GM12874 (cell line): ENCODE measurements at regions not wholly inside any gene's neighbourhood (a gene's known extent, or its start where the extent isn't known, plus 50 kb on each side); places are given as distances from the start of the nearest gene placed in this dataset.

Source experiments
- CTCF ChIP-seq: IDR thresholded peaks from 2 replicates; pipeline ENCODE4 v1.5.1; 2011; ENCODE audit warnings: low read depth, mild to moderate bottlenecking, control low read depth, low read length, moderate library complexity; ENCODE audit not compliant: insufficient read depth

DNA sequence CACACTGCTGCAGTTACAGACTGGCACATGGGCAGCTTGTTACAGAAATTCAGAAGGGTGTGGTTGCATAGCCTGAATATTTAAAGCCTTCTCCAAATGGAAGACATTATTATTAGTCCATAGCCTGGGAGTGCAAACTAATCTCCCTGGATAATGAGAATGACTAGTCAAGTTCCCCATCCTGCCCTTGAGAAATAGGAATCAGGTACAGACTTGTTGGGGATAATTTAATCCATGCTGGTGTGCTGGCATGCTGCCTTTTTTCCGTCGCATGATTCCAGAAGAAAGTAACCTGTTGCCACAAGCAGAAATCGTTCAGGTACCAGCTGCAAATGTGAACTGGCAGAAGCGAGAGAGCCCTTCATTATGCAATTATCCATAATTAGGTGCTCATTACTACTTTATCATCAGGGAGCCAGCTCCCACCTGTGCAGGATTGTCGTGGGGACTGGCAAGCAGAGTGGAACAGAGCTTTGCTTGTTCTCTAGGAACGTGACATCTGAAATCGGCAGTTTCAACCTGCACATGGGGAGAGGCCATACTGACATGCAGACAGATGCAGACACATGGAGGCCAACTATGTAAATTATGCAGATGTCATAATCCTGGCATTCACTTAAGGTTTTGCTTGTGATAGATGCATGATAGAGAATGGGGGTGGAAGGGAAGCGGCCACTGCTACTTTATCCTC lies 419.4 kb downstream of the PMP22 start:
- no peak for TF ChIP-seq CTCF

- TF ChIP-seq CTCF, result no peak
Measured at GRCh38 chr17:14843086-14843795, 421.9 kb downstream of the PMP22 start.

- TF ChIP-seq CTCF, result no peak
Measured at GRCh38 chr17:14840616-14841231, 424.4 kb downstream of the PMP22 start.

DNA sequence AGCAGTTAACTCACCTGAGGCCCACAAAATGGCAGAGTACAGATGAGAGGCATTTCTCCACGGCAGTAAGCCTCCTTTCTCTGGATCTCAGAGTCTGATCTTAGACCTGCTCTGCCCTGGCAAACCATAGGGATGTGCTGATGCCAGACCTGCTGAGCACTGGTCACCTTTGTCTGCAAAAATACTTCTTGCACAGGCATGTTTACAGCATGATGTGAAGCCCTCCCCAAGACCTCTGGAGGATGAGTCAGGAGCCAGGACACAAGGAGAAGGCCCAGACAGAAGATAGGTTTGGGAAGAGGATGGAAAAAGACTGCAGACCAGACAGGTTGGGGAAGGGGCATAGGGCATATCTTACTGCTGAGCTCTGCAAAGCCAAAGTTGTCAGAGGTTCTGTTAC lies 426.6 kb downstream of the PMP22 start:
- TF ChIP-seq CTCF, result no peak

DNA sequence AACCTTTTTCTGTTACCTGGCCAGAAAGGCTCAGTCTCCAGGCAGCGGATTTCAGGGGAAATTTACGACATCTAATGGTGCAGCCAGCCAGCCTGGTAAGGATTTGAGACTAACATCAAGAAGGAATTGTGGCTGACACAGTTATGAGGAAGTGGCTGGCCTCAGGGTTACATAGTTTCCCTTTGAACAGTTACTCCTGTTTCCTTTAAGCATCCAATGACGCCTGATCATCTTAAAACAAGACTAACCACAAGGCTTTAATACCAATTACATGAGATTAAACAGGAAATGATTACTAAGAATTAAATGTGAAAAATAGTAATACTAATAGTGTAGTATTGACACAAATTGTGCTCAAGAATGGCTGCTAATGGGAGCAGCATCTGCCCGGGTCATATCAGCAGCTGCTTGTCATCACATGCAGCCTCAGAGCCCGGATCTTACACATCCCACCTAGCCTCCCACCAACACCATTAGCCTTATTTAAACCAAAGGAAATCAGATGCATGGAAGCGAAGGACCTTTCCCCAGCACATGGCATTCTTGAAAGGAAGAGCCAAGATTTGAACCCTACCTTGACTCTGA lies 431.8 kb downstream of the PMP22 start:
- no peak for TF ChIP-seq CTCF

- TF ChIP-seq CTCF, result no peak
Measured at GRCh38 chr17:14831491-14831890, 433.6 kb downstream of the PMP22 start.

- TF ChIP-seq CTCF, result no peak
Measured at GRCh38 chr17:14827396-14827919, 437.7 kb downstream of the PMP22 start.
